SK-N-SH treated with all-trans-retinoic acid at 6 μM for 48 hours (cell line): ENCODE measurements at regions not wholly inside any gene's neighbourhood (a gene's known extent, or its start where the extent isn't known, plus 50 kb on each side); places are given as distances from the start of the nearest gene placed in this dataset.
A peak's percentile ranks its signal among the peaks of the same experiment; 100 is the strongest.

ENCODE experiments used
- ATAC-seq: fragments of 200-7000 bp; cut with Tn5 transposase; 3 replicates; pipeline ENCODE4 v1.9.1; 2020; ENCODE audit warnings: mild to moderate bottlenecking, moderate library complexity
- ARNTL ChIP-seq: fragments of 450-650 bp; formaldehyde crosslinking; IDR thresholded peaks from 2 replicates; pipeline ENCODE4 v1.5.0; 2020; ENCODE audit warnings: low read depth, mild to moderate bottlenecking, moderate library complexity, borderline replicate concordance
- BACH2 ChIP-seq: fragments of 250-450 bp; sonication (Bioruptor Pico); IDR thresholded peaks from 2 replicates; pipeline ENCODE4 v1.9.0; 2021; ENCODE audit warnings: mild to moderate bottlenecking, borderline replicate concordance
- CREB5 ChIP-seq: fragments of 250-450 bp; sonication (Bioruptor Pico); IDR thresholded peaks from 2 replicates; pipeline ENCODE4 v1.5.1; 2020; ENCODE audit warnings: low read depth, mild to moderate bottlenecking, moderate library complexity
- OSR1 ChIP-seq: fragments of 250-450 bp; sonication (Bioruptor Pico); IDR thresholded peaks from 2 replicates; pipeline ENCODE4 v1.8.0; 2022; ENCODE audit warnings: moderate library complexity, mild to moderate bottlenecking, inconsistent platforms
- PATZ1 ChIP-seq: fragments of 250-450 bp; sonication (Bioruptor Pico); IDR thresholded peaks from 2 replicates; pipeline ENCODE4 v1.8.0; 2020; ENCODE audit warnings: mild to moderate bottlenecking, moderate library complexity, borderline replicate concordance
- POU6F1 ChIP-seq: fragments of 250-450 bp; sonication (Bioruptor Pico); IDR thresholded peaks from 2 replicates; pipeline ENCODE4 v1.8.0; 2021; ENCODE audit warnings: low read depth, mild to moderate bottlenecking, moderate library complexity, borderline replicate concordance
- PPARA ChIP-seq: fragments of 250-450 bp; sonication (Bioruptor Pico); IDR thresholded peaks from 2 replicates; pipeline ENCODE4 v1.5.0; 2020; ENCODE audit warnings: mild to moderate bottlenecking, borderline replicate concordance
- RARB ChIP-seq: fragments of 250-450 bp; sonication (Bioruptor Pico); IDR thresholded peaks from 2 replicates; pipeline ENCODE4 v1.8.0; 2021; ENCODE audit warnings: mild to moderate bottlenecking, moderate library complexity
- TCF4 ChIP-seq: fragments of 250-450 bp; sonication (Bioruptor Pico); IDR thresholded peaks from 2 replicates; pipeline ENCODE4 v1.8.0; 2021; ENCODE audit warnings: mild to moderate bottlenecking, moderate library complexity, borderline replicate concordance
- TOX ChIP-seq: fragments of 250-450 bp; sonication (Bioruptor Pico); IDR thresholded peaks from 2 replicates; pipeline ENCODE4 v1.8.0; 2021; ENCODE audit warnings: mild to moderate bottlenecking, moderate library complexity, borderline replicate concordance
- TSHZ2 ChIP-seq: fragments of 250-450 bp; sonication (Bioruptor Pico); IDR thresholded peaks from 2 replicates; pipeline ENCODE4 v1.5.0; 2020; ENCODE audit warnings: mild to moderate bottlenecking, moderate library complexity
- ZC3H10 ChIP-seq: fragments of 250-450 bp; sonication (Bioruptor Pico); IDR thresholded peaks from 2 replicates; pipeline ENCODE4 v1.5.1; 2021; ENCODE audit warnings: mild to moderate bottlenecking, moderate library complexity
- ZFP3 ChIP-seq: fragments of 250-450 bp; sonication (Bioruptor Pico); IDR thresholded peaks from 2 replicates; pipeline ENCODE4 v1.5.0; 2020; ENCODE audit warnings: mild to moderate bottlenecking, moderate library complexity
- ZFP30 ChIP-seq: fragments of 450-650 bp; formaldehyde crosslinking; IDR thresholded peaks from 2 replicates; pipeline ENCODE4 v1.5.0; 2022; ENCODE audit warnings: mild to moderate bottlenecking, moderate library complexity
- ZNF565 ChIP-seq: fragments of 450-650 bp; formaldehyde crosslinking; conservative IDR thresholded peaks from 2 replicates; pipeline ENCODE4 v1.5.0; 2020; ENCODE audit warnings: low read depth, mild to moderate bottlenecking, moderate library complexity
- ZNF70 ChIP-seq: fragments of 450-650 bp; formaldehyde crosslinking; IDR thresholded peaks from 2 replicates; pipeline ENCODE4 v1.5.0; 2020; ENCODE audit warnings: mild to moderate bottlenecking, moderate library complexity
- ZNF8 ChIP-seq: fragments of 450-650 bp; formaldehyde crosslinking; IDR thresholded peaks from 2 replicates; pipeline ENCODE4 v1.5.0; 2020; ENCODE audit warnings: mild to moderate bottlenecking, moderate library complexity
- TF ChIP-seq, protein P1 (sequence below): fragments of 250-450 bp; sonication (Bioruptor Pico); IDR thresholded peaks from 2 replicates; pipeline ENCODE4 v1.5.1; 2021; ENCODE audit warnings: mild to moderate bottlenecking, moderate library complexity

DNA sequence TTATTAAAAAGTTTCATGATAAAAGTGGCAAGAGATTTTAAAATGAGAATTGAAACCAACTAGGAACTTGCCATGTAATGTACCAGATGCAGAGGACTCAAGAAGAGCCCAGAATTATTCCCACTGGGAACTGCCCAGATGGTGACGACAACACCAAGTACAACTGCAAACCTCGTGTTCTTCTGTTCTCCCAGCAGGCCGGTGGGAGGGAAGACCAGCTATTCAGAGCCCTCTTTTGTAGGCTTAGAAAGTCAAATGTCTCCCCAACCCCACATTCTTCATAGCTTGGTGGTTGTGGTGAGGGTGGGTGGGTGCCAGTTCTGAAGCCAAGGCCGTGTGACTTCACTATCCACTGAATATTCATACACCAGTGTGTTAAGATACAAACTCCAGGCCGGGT lies 54.3 kb upstream of the ITGB1 start:
- no peak for TF ChIP-seq CREB5 (CRISPR knock-in tag)
- no peak for TF ChIP-seq OSR1
- no peak for TF ChIP-seq ZNF70 (CRISPR knock-in tag)
- TF ChIP-seq ZNF8, result no peak
- no peak for TF ChIP-seq ZFP30 (CRISPR knock-in tag)
- no peak for TF ChIP-seq ZC3H10 (CRISPR knock-in tag)
- TF ChIP-seq ZNF565 (CRISPR knock-in tag), result no peak
- no peak for ATAC-seq

- TF ChIP-seq BACH2 (CRISPR knock-in tag), result no peak
- TF ChIP-seq, protein P1, sequence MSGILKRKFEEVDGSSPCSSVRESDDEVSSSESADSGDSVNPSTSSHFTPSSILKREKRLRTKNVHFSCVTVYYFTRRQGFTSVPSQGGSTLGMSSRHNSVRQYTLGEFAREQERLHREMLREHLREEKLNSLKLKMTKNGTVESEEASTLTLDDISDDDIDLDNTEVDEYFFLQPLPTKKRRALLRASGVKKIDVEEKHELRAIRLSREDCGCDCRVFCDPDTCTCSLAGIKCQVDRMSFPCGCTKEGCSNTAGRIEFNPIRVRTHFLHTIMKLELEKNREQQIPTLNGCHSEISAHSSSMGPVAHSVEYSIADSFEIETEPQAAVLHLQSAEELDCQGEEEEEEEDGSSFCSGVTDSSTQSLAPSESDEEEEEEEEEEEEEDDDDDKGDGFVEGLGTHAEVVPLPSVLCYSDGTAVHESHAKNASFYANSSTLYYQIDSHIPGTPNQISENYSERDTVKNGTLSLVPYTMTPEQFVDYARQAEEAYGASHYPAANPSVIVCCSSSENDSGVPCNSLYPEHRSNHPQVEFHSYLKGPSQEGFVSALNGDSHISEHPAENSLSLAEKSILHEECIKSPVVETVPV (CRISPR knock-in tag), result no peak
- no peak for TF ChIP-seq TOX (CRISPR knock-in tag)
- no peak for TF ChIP-seq TCF4 (CRISPR knock-in tag)
- TF ChIP-seq ZFP30 (CRISPR knock-in tag), result no peak
- TF ChIP-seq RARB (CRISPR knock-in tag), result no peak
- TF ChIP-seq TSHZ2, result no peak
- TF ChIP-seq ZFP3, result no peak
- no peak for TF ChIP-seq ARNTL (CRISPR knock-in tag)
- TF ChIP-seq PATZ1 (CRISPR knock-in tag), result no peak
These were observed 52.4 kb upstream of the ITGB1 start for GRCh38 chr10:33010132-33011037.

GRCh38 chr10:33009244-33010131 lies 51.5 kb upstream of the ITGB1 start:
- TF ChIP-seq POU6F1 (CRISPR knock-in tag) (no peak), PPARA (CRISPR knock-in tag) (no peak), PATZ1 (CRISPR knock-in tag) (no peak), BACH2 (CRISPR knock-in tag) (no peak)
- no peak for ATAC-seq

More at GRCh38 chr10:33010132-33011037, 52.4 kb upstream of the ITGB1 start:
- ATAC-seq, result peak; percentile 38
